ENCODE measurements at regions not wholly inside any gene's neighbourhood (a gene's known extent, or its start where the extent isn't known, plus 50 kb on each side); places are given as distances from the start of the nearest gene placed in this dataset.

DNA sequence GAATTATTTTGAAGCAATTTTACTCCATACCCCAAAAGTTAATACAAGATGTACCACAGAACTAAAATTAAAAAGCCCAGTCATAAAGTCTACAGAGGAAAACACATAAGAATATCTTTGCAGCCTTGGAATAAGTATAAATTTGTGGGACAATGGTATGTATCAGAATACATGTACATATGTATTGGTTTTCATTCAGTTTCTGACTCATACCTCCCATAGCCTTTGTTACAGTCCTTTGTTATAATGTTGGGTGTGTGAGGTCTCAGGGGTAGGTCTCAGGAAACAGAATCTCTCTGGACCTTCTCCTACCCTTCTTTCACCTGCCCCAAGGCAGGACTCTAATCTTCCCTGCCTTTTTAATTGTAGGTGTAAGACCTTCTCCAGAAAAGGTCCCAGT is 1370.7 kb upstream of the CDH2 start:
- no peak for DNase-seq (ENCODE audit: low spot score)

DNA sequence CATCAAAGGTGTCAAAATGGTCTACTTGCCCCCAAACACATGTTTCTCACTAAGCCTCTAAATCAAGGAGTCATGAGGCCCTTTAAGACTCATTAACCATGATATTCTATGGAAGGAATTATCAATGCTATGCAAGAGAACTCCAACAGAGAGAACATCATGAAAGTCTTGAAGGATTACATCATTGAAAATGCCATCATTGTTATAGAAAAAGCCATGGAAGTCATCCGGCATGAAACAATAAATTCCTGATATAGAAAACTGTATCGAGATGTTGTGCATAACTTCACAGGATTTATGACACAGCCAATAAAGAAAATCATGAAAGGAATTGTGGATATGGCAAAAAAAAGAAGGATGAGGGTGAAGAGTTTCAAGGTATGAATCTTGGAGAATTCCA is 1363.6 kb upstream of the CDH2 start:
- DNase-seq (ENCODE audit: low spot score) = no peak

DNA sequence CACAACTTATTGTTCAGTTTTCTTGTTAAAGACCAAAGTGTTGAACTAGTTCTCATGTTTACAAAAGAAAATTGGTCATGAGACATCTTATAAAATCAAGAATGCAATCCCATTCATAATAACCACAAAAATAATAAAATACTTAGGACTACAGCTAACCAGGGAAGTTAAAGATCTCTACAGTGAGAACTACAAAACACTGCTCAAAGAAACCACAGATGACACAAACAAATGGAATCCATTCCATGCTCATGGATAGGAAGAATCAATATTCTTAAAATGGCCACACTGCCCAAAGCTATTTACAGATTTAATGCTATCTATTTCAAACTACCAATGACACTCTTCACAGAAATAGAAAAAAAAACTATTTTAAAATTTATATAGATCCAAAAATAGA is 1354.8 kb upstream of the CDH2 start:
- DNase-seq (ENCODE audit: low spot score) = no peak

DNA sequence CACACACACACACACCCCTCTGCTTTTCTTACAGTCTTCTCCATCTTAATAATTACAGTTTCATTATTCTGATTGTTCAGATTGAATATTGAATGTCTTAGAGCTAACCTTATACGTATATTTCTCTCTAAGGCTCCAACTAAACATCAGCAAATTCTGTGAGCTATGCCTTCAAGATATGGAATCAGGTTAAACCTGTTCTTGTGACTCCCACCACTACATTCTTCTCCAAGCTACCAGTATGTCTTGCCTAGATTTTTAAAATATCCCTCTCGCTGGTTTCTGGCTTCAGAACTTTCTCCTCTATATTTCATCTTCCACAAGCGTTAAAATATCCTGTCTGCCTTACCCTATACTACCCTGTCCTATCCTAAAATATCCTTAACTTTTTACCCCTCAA is 1346.4 kb upstream of the CDH2 start:
- DNase-seq (ENCODE audit: low spot score) = no peak

DNA sequence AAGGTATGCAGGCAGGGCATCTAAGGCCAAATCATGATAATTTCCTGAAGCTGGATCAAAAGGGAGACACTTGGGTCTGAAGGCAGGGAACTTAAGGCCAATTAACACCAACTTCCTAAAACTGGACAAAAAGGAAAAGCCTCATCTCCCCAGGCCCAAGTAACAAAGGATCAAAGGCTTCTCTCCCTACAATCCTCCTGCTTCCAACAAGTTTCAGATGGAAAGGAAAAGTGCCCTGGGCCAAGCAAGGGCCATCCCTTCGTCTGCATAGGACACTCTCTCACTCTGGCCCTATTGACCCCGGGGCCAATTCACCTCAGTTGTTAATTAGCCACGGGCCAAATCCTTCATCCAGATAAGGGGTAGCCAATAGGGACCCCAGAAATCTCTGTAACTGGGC is 1335.8 kb upstream of the CDH2 start:
- DNase-seq (ENCODE audit: low spot score) = no peak

DNA sequence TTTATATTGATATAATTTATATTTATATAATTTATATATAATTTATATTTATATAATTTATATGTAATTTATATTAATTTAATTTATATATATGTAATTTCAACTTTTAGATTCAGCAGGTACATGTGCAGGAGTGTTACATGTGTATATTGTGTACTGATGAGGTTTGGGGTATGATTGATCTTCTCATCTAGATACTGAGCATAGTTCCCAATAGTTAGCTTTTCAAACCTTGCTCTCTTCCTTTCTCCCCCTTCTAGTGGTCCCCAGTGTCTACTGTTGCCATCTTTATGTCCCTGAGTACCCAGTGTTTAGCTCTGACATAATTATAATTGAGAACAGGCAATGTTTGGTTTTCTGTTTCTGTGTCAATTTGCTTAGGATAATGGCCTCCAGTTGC is 1335.3 kb upstream of the CDH2 start:
- DNase-seq (ENCODE audit: low spot score) = no peak

DNA sequence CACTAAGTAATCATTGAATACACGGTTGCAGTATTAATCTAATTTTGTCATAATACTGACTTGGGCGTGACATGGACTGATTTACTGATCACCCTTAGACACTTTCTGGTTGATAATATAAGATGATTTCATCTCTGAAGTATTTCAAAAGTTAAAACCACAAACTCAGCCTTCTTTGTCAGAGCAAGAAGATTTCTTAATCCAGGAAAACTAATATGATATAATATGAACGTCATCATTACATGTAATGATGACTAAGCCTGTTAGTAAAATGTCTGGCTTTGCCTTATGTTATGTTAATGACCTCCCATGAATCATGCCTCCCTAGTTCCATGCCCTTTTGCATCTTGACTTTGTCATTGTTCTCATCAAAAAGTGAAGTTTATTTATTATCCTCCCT is 1325.0 kb upstream of the CDH2 start:
- DNase-seq (ENCODE audit: low spot score) = no peak

DNA sequence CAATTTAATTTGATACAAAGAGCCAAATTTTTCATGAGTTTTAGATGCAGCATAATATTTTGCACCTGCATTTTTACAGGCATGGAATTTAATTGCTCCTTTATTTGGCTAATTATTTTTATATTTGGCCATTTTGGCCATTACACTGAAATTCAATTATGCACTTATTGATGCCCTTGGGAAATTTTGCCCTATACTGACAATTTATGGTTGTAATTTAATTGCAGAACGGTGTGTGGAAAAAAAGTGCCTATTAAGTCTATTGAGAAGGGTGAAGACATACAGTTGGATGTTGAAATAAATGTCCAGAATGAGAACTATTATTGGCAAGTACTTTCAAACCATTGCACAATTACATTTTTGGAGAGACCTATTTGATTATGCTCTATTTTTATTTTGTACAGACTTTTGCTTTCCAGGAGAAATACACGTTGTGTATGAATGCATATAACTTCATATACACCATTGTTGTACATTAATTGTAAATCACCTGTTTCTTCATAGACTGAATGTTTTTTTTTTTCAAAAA is 1319.3 kb upstream of the CDH2 start:
- DNase-seq (ENCODE audit: low spot score) = no peak

DNA sequence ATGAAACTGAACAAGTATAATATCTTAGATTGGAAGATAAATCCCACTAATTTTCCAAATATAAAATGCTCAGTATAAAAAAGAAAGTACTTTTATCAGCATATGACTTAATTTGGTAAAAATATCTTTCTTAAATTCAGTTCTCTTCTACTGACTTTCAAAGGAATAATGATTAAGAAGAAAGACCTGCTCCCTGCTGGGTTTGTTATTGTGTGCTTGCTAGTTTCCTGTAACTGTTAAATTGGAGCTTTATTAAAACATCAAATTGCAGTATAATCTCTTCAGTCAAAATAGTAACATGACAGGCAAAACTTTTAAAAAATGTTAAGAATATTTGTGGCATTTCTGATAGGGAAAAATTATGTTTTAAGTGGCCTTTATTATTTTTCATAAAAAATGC is 1317.4 kb upstream of the CDH2 start:
- no peak for DNase-seq (ENCODE audit: low spot score)

DNA sequence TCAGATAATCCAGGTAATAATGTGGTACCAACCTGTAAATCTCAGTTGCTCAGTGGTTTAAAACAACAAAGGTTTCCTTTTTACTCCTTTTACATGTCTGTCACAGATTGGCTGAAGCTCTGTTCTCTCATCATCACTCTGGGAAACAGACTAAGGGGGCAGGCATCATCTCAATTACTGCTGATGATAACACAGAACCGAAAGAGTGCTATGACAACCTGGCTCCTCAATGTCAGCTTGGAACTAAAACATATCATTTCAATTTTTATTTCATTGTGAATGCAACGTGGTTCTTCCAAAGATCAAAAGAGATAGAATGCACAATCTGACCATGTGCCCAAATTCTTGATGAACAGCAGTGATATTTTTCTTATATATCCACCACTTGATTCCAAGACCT is 1315.0 kb upstream of the CDH2 start:
- DNase-seq (ENCODE audit: low spot score) = no peak

DNA sequence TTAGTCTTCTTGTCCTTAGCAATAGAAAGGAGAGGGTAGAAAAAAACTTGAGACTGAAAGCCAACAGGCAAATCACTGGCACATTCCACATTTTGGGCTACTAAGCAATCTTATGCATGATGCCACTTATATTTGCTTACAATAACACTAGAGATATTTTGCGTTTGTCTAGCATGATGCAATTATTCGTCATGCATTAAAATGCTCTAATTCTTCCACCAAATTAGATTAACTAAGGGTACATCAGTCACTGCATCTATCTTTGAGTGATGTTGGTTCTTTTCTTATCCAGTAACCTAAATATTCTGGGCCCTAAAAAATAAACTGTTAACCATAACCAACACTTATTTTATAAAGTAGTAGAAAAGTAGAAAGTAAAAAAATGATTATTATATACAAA is 1311.7 kb upstream of the CDH2 start:
- DNase-seq (ENCODE audit: low spot score) = no peak

DNA sequence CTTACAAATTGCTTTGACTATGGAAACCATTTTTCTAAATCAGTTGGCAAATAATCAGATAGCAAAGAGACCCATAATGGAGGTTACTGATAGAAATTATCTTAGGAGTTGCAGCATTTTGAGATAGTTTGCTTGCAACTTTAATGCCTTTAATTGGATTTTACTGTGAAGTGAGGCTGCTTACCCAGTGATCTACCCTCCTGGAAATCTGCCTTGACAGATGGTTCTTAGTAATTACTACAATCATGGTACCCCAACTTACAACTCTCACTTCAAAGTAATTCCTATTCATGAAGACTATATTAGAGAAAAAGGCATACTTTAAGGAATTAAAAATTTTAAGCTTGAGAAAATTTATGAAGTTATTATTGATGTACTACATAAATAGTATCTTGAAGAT is 1288.6 kb upstream of the CDH2 start:
- no peak for DNase-seq (ENCODE audit: low spot score)

DNA sequence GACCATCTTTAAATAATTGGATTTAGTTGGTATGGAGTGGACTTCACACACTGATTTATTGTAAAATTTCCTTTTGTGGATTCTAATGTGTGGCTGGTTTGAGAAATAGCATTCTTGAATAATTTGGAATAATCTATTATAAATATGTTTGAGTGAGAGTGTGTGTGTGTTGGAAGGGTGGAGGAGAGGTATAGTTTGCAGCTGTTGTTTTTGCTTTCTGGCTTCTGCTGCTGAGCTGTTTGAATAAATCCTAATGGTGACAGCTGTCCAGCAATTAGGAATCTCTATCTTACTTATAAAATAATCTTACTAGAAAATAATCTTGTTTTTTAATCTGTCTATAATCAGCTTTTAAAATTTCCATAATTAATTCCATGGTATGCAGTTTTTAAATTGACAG is 1283.0 kb upstream of the CDH2 start:
- DNase-seq (ENCODE audit: low spot score) = no peak

DNA sequence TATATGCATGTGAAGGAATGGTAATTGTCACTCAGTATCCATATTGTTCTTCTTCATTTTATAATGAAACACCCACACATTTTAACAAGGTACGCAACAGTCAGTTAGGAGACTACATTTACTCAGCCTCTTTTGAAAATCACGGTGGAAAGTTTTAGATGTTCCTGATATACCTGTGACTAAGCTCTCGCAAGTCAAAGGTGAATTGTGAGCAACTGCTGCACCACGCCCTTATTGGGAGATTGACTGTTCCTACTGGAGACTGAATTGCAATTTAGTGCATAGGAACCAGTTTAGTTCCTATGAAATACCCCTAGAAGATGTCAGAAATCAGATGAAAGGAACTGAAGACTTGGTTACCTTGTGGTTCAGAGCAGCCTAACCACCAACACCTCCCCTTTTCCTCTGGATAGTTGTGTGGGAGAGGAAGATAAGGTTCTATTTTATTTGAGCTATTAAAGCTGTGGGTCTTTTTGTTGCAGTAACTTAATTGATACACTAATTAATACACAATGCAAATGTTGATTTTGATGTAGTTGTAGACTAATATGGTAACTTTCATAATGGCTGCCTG is 1280.5 kb upstream of the CDH2 start:
- no peak for DNase-seq (ENCODE audit: low spot score)

DNA sequence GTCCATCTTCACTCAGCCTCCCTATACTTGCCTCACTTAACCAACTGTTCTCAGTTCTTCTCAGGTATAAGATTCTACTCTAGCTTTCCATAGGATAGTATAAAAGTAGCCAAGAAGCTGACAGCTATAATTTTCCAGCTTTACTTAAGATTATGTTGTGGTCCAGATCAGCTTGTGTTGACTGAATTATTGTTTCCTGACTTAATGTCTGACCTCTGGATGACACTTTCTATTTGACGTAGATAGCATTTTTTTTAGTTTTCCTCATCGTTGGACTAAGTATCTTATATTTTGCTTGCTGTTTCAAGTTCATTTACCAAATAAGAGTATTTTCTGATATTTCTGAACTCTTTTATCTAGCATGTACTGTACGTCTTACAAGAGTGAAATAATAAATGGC is 1272.5 kb upstream of the CDH2 start:
- DNase-seq (ENCODE audit: low spot score) = no peak

DNA sequence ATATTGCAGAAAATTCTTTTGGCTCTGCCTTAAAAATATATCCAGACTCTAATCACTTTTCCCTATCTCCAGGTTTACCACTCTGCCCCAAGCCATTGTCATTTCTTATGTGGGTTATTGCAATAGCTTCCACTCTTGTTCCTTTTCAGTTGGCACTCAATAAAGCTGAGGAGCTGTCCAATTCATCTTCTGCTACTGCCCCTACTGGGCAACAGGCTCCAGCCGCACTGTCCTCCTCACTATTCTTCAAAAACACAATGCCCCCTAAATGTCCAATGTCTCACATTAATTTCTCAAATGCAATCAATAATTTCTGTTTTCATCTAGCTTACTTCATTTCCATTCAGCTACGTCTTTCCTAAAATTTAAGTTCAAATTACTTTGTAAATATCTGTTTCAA is 1262.5 kb upstream of the CDH2 start:
- DNase-seq (ENCODE audit: low spot score) = no peak

DNA sequence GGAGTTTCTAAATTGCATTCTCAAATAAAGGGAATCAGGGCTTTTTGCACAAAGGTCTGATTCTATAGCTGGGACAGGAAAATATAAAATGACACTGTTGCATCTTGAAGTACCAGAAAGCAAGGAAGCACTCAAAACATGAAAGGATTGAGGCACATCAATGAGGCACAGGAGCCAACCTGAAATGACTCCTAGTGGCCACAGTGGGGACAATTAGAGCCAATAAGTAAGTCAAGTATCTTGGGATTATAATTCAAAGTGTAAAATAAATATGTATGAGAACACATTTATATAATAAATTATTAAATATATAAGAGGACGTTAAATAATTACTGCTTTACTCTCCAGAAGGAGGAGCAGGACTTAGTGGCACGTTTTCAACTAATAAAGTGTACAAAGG is 1259.5 kb upstream of the CDH2 start:
- DNase-seq (ENCODE audit: low spot score) = no peak

DNA sequence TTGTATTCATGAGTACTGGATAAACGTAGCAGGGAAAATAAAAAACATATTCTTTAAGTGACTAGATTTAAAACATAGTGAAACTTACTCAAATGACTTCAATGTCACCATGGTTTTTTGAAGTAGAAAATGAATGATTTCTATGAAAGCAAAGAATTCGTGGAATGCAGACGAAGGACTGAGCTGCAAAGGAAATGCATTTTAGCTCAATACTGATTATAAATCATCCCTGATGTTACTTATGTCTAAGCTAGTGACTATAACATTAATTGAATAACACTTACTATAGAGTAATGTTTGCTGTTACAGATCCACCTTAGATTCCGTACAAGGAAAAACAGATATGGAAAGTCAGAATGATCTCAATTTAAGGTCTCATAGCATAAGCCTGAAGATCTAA is 1257.7 kb upstream of the CDH2 start:
- no peak for DNase-seq (ENCODE audit: low spot score)

DNA sequence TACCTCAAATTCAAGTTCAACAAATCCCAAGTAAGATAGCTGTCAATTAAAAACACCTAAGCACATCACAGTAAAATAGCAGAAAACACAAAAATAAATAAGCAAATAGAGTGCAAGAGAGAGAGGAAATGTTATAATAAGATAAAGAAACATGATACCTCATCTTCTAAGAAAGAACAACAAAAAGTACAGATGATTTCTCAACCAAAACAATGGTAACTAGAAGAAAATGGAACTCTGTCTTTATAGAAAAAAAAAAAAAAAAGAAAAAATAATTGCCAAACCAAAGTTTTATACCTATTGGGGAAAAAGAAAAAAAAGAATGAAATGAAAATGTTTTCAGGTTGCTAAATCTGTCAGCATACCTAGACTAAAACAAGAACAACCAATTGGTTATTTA is 1253.5 kb upstream of the CDH2 start:
- DNase-seq (ENCODE audit: low spot score) = no peak

DNA sequence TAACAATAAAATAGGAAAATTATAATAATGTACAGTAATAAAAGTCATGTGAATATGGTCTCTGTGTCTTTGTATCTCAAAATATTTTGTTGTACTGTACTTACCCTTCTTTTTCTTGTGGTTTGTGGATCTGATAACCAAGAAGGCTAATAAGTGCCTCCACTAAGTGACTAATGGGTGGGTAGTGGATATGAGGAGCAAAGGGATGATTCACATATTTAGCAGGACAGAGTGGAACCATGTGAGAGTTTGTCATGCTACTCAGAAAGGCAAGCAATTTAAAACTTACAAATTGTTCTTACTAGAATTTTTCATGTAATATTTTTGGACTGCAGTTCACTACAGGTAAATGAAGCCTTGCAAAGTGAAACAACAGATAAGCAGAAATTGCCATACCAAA is 1241.2 kb upstream of the CDH2 start:
- no peak for DNase-seq (ENCODE audit: low spot score)

DNA sequence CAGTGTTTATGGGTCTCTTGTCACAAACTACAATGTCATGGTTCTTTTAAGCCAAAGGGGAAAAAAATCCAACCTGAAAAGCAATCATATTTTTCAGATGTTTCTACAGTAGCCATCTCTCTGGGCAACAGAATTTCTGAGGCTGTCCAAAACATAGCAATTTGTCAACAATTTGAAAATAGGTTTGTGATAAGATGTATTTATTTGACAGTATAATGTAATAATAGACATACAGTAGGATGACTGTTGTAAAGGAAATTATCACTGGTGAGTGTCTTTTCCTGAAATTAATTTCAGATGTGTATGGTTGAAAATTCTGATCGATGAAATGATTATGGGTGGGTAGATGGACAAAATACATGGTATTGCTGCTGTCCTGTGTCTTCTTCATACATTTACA is 1230.1 kb upstream of the CDH2 start:
- no peak for DNase-seq (ENCODE audit: low spot score)

DNA sequence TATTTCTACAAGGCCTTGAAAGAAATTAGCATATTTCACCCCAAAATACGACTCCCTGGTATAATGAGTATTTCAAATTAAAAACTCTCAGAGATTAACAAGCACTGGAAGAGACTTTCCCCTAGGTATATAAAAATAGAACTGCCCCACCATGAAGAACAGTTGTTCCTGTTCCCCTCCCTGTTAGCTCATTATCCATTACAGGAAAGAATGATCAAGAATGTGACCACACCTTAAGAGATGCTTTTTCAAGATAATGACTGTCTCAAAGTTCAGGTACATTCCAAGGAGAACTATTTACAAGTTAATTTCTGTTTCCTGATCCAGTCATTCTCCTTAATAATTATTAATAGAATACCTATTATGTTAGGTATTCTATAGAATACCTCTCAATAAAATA is 1220.6 kb upstream of the CDH2 start:
- no peak for DNase-seq (ENCODE audit: low spot score)

DNA sequence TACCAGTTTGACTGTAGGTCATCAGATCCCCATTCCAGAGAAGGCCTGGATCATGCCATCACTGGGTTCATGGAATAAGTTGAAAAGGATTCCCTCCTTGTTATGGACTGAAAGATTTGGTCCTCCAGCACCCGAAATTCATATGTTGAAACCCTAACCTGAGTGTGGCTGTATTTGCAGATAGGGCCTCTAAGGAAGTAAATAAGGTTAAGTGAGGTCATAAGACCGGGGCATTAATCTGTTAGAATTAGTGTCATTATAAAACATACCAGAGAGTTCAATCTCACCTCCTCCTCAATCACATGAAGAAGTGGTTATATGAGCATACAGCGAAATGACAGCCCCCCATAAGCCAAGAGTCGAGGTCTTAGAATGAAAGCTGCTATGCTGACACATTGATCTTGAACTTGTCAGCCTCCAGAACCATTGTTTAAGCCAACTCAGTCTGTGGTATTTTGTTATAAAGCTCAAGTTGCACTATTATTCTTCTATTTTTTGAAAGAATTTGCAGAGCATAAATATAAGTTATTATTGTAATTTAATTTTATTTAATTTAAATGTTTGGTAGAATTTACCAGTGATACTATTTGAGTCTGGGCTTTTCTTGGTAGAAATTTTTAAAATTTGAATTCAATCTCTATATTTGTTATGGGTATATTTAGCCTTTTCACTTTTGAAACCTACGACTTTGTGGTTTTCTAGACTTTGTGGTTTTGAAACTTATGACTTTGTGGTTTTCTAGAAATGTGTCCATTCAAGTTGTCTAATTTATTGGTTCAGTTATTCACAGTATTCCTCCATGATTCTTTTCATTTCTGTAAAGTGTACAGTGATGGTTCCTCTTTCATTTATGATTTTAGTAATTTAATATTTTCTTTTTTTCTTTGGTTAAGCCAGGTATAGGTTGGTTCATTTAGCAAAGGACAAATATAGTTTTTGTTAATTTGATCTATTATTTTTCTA is 1206.7 kb upstream of the CDH2 start:
- no peak for DNase-seq (ENCODE audit: low spot score)

DNA sequence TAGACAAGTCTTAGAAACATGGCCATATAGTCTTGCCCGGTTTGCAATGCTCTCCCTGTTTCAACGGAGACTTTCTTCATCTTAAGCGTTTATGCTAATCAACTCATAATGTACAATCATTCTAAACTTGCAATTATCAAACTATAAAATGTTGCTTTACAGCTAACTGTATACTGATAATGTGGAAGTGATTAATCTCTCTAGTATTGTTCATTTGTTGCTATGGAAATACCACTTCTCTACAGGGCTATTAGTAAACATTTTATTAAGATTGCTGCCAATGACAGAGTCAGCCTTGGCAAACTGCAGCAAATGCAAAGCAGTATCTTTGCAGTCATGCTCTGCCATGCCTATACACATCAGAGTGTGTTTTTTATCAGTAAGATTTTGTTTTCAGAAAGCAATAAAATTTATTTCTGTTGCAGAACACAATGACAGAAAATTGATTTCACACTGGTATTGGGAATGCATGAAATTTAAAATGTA is 1201.8 kb upstream of the CDH2 start:
- no peak for DNase-seq (ENCODE audit: low spot score)
